ENCODE measurements at regions not wholly inside any gene's neighbourhood (a gene's known extent, or its start where the extent isn't known, plus 50 kb on each side); places are given as distances from the start of the nearest gene placed in this dataset.

- H3K9me3 ChIP-seq (replicated peaks): peaks cover 3% of the 10 kb centered on the region
- intact Hi-C loops (cut with micrococcal nuclease): no loop called here
- no peak for DNase-seq
Measured at GRCh38 chr7:32399311-32399710, 90.9 kb downstream of the LSM5 start.

DNA sequence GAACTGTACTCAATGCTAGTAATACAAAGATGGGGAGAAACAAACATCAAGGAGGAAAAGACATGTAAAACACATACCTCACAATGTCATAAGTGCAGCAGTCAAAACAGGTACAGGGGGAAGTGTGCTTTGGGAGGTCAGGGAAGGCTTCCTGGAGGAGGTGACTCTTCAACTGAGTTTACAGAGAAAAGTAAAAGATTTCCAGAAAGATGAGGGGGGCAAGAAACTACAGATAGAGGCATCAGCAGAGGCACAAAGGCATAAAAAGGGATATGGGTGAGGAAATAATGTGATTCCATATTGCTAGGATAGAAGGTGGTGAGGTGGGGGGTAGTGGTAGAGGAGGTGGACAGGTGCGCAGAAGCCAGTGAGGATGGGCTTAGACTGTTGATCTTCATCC, 95.0 kb downstream of the LSM5 start:
- DNase-seq: no peak
- intact Hi-C loops (cut with micrococcal nuclease): no loop called here
- Histone ChIP-seq H3K27me3 (ENCODE audit: low read depth) (peaks cover 10% of the 10 kb centered on the region), H3K4me3 (no peak overlapping the region), H3K9me3 (replicated peaks) (peaks cover 3% of the 10 kb centered on the region), H3K27ac (replicated peaks) (no peak overlapping the region), H3K36me3 (no peaks in the 10 kb centered on the region), H3K4me1 (no peaks in the 10 kb centered on the region)
- no peak for TF ChIP-seq CTCF (IDR thresholded peaks at IDR 0.05; ENCODE audit: borderline replicate concordance)

More at GRCh38 chr7:32399311-32399710, 90.9 kb downstream of the LSM5 start:
- no peak overlapping the region for H3K4me3 ChIP-seq
- H3K4me1 ChIP-seq: no peaks in the 10 kb centered on the region
- no peak overlapping the region for H3K27ac ChIP-seq (replicated peaks)
- H3K36me3 ChIP-seq: no peaks in the 10 kb centered on the region
- H3K27me3 ChIP-seq (ENCODE audit: low read depth): peaks cover 12% of the 10 kb centered on the region
- no peak for TF ChIP-seq CTCF (IDR thresholded peaks at IDR 0.05; ENCODE audit: borderline replicate concordance)

GRCh38 chr7:32393861-32394260, 96.3 kb downstream of the LSM5 start:
- Histone ChIP-seq H3K4me1 (no peaks in the 10 kb centered on the region), H3K4me3 (no peak overlapping the region), H3K27me3 (ENCODE audit: low read depth) (peaks cover 10% of the 10 kb centered on the region), H3K9me3 (replicated peaks) (peaks cover 3% of the 10 kb centered on the region), H3K27ac (replicated peaks) (no peak overlapping the region), H3K36me3 (no peaks in the 10 kb centered on the region)
- TF ChIP-seq CTCF (IDR thresholded peaks at IDR 0.05; ENCODE audit: borderline replicate concordance): no peak
- intact Hi-C loops (cut with micrococcal nuclease): no loop called here
- DNase-seq: no peak

GRCh38 chr7:32390210-32390609, 100.0 kb downstream of the LSM5 start:
- no peaks in the 10 kb centered on the region for H3K9me3 ChIP-seq (replicated peaks)
- H3K27ac ChIP-seq (replicated peaks): no peak overlapping the region
- intact Hi-C loops (cut with micrococcal nuclease): no loop called here
- no peaks in the 10 kb centered on the region for H3K4me1 ChIP-seq
- H3K36me3 ChIP-seq: no peaks in the 10 kb centered on the region
- H3K4me3 ChIP-seq: no peak overlapping the region
- H3K27me3 ChIP-seq (ENCODE audit: low read depth): peaks cover 15% of the 10 kb centered on the region
- no peak for TF ChIP-seq CTCF (IDR thresholded peaks at IDR 0.05; ENCODE audit: borderline replicate concordance)
- no peak for DNase-seq

- TF ChIP-seq CTCF (IDR thresholded peaks at IDR 0.05; ENCODE audit: borderline replicate concordance): no peak
- H3K36me3 ChIP-seq: no peaks in the 10 kb centered on the region
- no peak for DNase-seq
- peaks cover 55% of the 10 kb centered on the region for H3K27me3 ChIP-seq (ENCODE audit: low read depth)
- H3K9me3 ChIP-seq (replicated peaks): no peaks in the 10 kb centered on the region
- H3K4me3 ChIP-seq: no peak overlapping the region
- intact Hi-C loops (cut with micrococcal nuclease): no loop called here
- H3K4me1 ChIP-seq: no peaks in the 10 kb centered on the region
- H3K27ac ChIP-seq (replicated peaks): no peak overlapping the region
Measured at GRCh38 chr7:32385316-32385956, 104.7 kb downstream of the LSM5 start.
